GM18951 (cell line): ENCODE measurements at regions not wholly inside any gene's neighbourhood (a gene's known extent, or its start where the extent isn't known, plus 50 kb on each side); places are given as distances from the start of the nearest gene placed in this dataset.

Experiments used
- POLR2A ChIP-seq: IDR thresholded peaks from 4 replicates; pipeline ENCODE4 v1.6.1; 2011; ENCODE audit warnings: mild to moderate bottlenecking; ENCODE audit not compliant: insufficient read length, insufficient read depth; ENCODE audit errors: extremely low read depth
- in situ Hi-C: fragments of 300-500 bp; cut with MboI; formaldehyde crosslinking; loops from one replicate; pipeline ENCODE4 v1.12.0; 2022; ENCODE audit warnings: low sequenced_read_pairs, mixed read lengths, inconsistent platforms; ENCODE audit not compliant: unreplicated experiment

- no peak for TF ChIP-seq POLR2A
- in situ Hi-C loops = no loop called here
Observed at GRCh38 chr13:104779311-104779993, 1713.2 kb upstream of the SLC10A2 start.

- TF ChIP-seq POLR2A = no peak
- in situ Hi-C loops = no loop called here
Observed at GRCh38 chr13:104773775-104774174, 1707.6 kb upstream of the SLC10A2 start.

- in situ Hi-C loops = no loop called here
- no peak for TF ChIP-seq POLR2A
Observed at GRCh38 chr13:104769545-104769944, 1703.3 kb upstream of the SLC10A2 start.

GRCh38 chr13:104766319-104766718 lies 1700.1 kb upstream of the SLC10A2 start:
- in situ Hi-C loops = no loop called here

GRCh38 chr13:104764600-104764999 lies 1698.4 kb upstream of the SLC10A2 start:
- no peak for TF ChIP-seq POLR2A
- in situ Hi-C loops = no loop called here

More at GRCh38 chr13:104766319-104766718, 1700.1 kb upstream of the SLC10A2 start:
- TF ChIP-seq POLR2A = no peak

- in situ Hi-C loops = no loop called here
Observed at GRCh38 chr13:104759069-104759468, 1692.9 kb upstream of the SLC10A2 start.

GRCh38 chr13:104757712-104758111 lies 1691.5 kb upstream of the SLC10A2 start:
- in situ Hi-C loops = no loop called here
- TF ChIP-seq POLR2A = no peak

More at GRCh38 chr13:104759069-104759468, 1692.9 kb upstream of the SLC10A2 start:
- no peak for TF ChIP-seq POLR2A

- no peak for TF ChIP-seq POLR2A
- in situ Hi-C loops = no loop called here
Observed at GRCh38 chr13:104750377-104750776, 1684.2 kb upstream of the SLC10A2 start.

- in situ Hi-C loops = no loop called here
- no peak for TF ChIP-seq POLR2A
Observed at GRCh38 chr13:104740641-104741222, 1674.5 kb upstream of the SLC10A2 start.

GRCh38 chr13:104737713-104738112 lies 1671.5 kb upstream of the SLC10A2 start:
- TF ChIP-seq POLR2A = no peak
- in situ Hi-C loops = no loop called here

- in situ Hi-C loops = no loop called here
- TF ChIP-seq POLR2A = no peak
Observed at GRCh38 chr13:104733427-104733826, 1667.2 kb upstream of the SLC10A2 start.

GRCh38 chr13:104715111-104715510 lies 1648.9 kb upstream of the SLC10A2 start:
- TF ChIP-seq POLR2A = no peak
- in situ Hi-C loops = no loop called here

- in situ Hi-C loops = no loop called here
- TF ChIP-seq POLR2A = no peak
Observed at GRCh38 chr13:104705031-104705750, 1639.0 kb upstream of the SLC10A2 start.

- in situ Hi-C loops = no loop called here
- no peak for TF ChIP-seq POLR2A
Observed at GRCh38 chr13:104701591-104701990, 1635.4 kb upstream of the SLC10A2 start.
